Glutamatergic neuron (in vitro differentiated cells): ENCODE measurements at regions not wholly inside any gene's neighbourhood (a gene's known extent, or its start where the extent isn't known, plus 50 kb on each side); places are given as distances from the start of the nearest gene placed in this dataset.
A peak's percentile ranks its signal among the peaks of the same experiment; 100 is the strongest.

Experiments used
- DNase-seq: peaks from one replicate; pipeline ENCODE4 v3.0.0; 2022
- H3K27ac Mint-ChIP-seq: one replicate; pipeline ENCODE4 v1.8.0; 2020; ENCODE audit warnings: mild to moderate bottlenecking, mixed read lengths, inconsistent platforms; ENCODE audit not compliant: unreplicated experiment
- H3K27me3 Mint-ChIP-seq: one replicate; pipeline ENCODE4 v1.8.0; 2020; ENCODE audit warnings: mild to moderate bottlenecking, moderate library complexity, mixed read lengths, inconsistent platforms; ENCODE audit not compliant: unreplicated experiment
- H3K36me3 Mint-ChIP-seq: one replicate; pipeline ENCODE4 v1.8.0; 2020; ENCODE audit warnings: mild to moderate bottlenecking, mixed read lengths, inconsistent platforms; ENCODE audit not compliant: unreplicated experiment
- H3K4me1 Mint-ChIP-seq: one replicate; pipeline ENCODE4 v1.8.0; 2020; ENCODE audit warnings: mild to moderate bottlenecking, low read depth, mixed read lengths, inconsistent platforms; ENCODE audit not compliant: unreplicated experiment
- H3K4me3 Mint-ChIP-seq: one replicate; pipeline ENCODE4 v1.8.0; 2020; ENCODE audit warnings: mild to moderate bottlenecking, mixed read lengths, inconsistent platforms; ENCODE audit not compliant: unreplicated experiment
- H3K9me3 Mint-ChIP-seq: one replicate; pipeline ENCODE4 v1.8.0; 2020; ENCODE audit warnings: mild to moderate bottlenecking, moderate library complexity, mixed read lengths, inconsistent platforms; ENCODE audit not compliant: unreplicated experiment
- TF ChIP-seq, protein P1 (sequence below): fragments of 200-600 bp; sonication (generic); IDR thresholded peaks from one replicate; pipeline ENCODE4 v1.5.0; 2021; ENCODE audit not compliant: partially characterized antibody, unreplicated experiment

DNA sequence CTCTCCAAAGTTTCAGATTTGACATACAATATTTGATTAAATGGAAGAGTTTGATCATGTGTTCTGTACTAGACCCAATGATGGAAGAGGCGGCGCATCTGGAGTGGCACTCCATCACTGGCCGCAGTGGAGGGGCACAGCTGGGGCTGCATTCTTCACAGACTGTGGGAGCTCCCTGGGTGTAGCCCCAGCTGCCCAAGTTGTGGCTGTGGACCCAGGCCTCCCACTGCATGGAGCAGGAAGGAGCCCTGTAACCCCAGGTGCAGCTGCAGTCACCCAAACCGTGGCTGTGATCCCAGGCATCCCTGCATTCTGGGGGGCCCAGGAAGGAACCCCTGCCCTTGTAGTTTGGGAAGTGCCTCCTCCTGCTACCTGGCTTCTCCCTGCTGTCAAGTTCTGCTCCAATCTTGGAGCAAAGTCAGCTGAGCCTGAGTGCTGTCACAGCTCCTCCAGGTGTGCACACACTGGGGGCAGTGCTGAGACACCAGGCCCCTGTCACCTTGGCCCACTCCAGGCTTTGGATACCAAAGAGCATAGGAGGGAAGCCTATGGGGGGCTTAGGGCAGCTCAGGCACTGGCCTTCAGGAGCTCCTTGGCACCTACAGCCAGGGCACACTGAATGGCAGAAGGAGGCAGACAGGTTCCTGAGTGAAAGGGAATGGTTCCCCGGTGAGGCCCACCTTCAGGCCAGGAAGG lies 651.9 kb upstream of the BCHE start:
- no peaks in the 10 kb centered on the region for H3K36me3 Mint-ChIP-seq
- no peak overlapping the region for H3K27ac Mint-ChIP-seq
- no peak overlapping the region for H3K4me3 Mint-ChIP-seq
- H3K4me1 Mint-ChIP-seq: peaks cover 10% of the 10 kb centered on the region
- H3K9me3 Mint-ChIP-seq: no peaks in the 10 kb centered on the region
- TF ChIP-seq, protein P1, sequence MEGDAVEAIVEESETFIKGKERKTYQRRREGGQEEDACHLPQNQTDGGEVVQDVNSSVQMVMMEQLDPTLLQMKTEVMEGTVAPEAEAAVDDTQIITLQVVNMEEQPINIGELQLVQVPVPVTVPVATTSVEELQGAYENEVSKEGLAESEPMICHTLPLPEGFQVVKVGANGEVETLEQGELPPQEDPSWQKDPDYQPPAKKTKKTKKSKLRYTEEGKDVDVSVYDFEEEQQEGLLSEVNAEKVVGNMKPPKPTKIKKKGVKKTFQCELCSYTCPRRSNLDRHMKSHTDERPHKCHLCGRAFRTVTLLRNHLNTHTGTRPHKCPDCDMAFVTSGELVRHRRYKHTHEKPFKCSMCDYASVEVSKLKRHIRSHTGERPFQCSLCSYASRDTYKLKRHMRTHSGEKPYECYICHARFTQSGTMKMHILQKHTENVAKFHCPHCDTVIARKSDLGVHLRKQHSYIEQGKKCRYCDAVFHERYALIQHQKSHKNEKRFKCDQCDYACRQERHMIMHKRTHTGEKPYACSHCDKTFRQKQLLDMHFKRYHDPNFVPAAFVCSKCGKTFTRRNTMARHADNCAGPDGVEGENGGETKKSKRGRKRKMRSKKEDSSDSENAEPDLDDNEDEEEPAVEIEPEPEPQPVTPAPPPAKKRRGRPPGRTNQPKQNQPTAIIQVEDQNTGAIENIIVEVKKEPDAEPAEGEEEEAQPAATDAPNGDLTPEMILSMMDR: no peak
- DNase-seq: no peak
- peaks cover 2% of the 10 kb centered on the region for H3K27me3 Mint-ChIP-seq

DNA sequence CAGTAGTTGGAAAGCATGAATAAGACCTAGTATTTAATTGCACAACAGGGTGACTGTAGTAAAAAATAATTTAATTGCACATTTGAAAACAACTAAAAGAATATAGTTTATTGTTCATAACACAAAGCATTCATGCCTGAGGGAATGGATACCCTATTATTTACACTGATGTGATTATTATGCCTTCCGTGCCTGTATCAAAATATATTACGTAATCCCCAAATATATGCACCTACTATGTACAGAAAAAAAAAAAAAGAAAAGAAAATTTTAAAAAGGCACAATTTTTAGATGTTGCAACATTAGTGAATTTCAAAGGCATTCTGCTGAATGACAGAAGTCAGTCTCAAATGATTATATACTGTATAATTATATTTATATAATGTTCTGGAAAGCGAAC lies 647.2 kb upstream of the BCHE start:
- DNase-seq: no peak
- H3K4me3 Mint-ChIP-seq: peak overlapping the region; percentile 7
- peaks cover 3% of the 10 kb centered on the region for H3K27me3 Mint-ChIP-seq
- no peaks in the 10 kb centered on the region for H3K36me3 Mint-ChIP-seq
- no peak overlapping the region for H3K27ac Mint-ChIP-seq
- TF ChIP-seq, protein P1: no peak
- peaks cover 17% of the 10 kb centered on the region for H3K4me1 Mint-ChIP-seq
- peaks cover 5% of the 10 kb centered on the region for H3K9me3 Mint-ChIP-seq

DNA sequence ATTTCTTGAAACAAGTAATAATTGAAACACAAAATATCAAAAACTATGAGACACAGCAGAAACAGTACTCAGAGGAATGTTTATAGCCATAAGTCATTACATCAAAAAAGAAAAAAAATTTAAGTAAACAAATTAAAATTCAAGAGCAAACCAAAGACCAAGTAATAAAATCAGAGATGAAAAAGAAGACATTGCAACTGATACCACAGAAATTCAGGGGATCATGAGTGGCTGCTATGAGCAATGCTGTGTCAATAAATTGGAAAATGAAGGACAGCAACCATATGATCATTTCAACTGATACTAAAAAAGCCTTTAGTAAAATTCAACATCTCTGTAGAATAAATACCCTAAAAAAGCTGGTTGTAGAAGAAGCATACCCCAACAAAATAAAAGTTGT lies 644.1 kb upstream of the BCHE start:
- no peak overlapping the region for H3K27ac Mint-ChIP-seq
- DNase-seq: no peak
- TF ChIP-seq, protein P1: no peak

DNA sequence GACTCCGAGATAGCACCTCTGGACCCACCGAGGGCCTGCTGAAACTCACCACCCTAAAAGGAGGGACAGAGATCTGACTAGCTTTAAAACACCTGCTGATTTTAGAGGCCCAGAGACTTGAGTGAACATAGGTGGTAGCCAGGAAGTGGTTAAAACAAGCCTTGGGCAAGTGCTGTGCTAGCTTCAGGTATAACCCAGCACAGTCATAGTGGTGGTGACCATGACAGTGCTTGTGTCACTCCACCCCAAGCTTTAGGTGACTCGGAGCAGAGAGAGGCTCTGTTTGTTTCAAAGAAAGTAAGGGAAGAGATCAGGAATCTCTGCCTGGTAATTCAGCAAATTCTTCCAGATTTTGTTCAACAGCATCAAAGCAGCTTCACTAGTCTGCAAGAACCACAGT lies 641.1 kb upstream of the BCHE start:
- peaks cover 4% of the 10 kb centered on the region for H3K36me3 Mint-ChIP-seq
- peaks cover 7% of the 10 kb centered on the region for H3K9me3 Mint-ChIP-seq
- H3K27me3 Mint-ChIP-seq: no peaks in the 10 kb centered on the region
- no peak for DNase-seq
- H3K4me3 Mint-ChIP-seq: no peak overlapping the region
- peaks cover under 1% of the 10 kb centered on the region for H3K4me1 Mint-ChIP-seq
- TF ChIP-seq, protein P1: no peak
- no peak overlapping the region for H3K27ac Mint-ChIP-seq

More for the DNA sequence above, 644.1 kb upstream of the BCHE start:
- peaks cover 17% of the 10 kb centered on the region for H3K4me1 Mint-ChIP-seq
- H3K9me3 Mint-ChIP-seq: peaks cover 9% of the 10 kb centered on the region
- peaks cover 4% of the 10 kb centered on the region for H3K36me3 Mint-ChIP-seq
- H3K27me3 Mint-ChIP-seq: peaks cover 3% of the 10 kb centered on the region
- H3K4me3 Mint-ChIP-seq: no peak overlapping the region

DNA sequence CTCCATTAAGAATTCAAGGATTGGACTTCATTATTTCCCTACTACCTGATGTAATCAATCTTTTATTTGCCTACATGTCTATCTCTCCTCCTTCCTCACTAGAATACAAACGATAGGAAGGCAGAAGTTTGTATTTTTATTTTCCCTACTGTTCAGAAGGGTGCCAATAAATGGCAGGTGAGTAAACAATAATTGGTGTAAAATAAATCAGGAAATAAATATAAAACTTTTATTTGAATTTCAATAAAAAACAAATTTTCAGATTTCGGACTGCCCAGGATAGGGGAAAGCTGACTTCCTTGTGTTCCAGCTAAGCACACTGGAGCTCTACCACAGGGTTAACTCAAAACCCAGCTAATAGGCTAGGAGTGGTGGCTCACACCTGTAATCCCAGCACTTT lies 636.3 kb upstream of the BCHE start:
- Mint-ChIP-seq H3K36me3 (no peaks in the 10 kb centered on the region), H3K27ac (no peak overlapping the region), H3K4me1 (no peaks in the 10 kb centered on the region), H3K27me3 (no peaks in the 10 kb centered on the region), H3K9me3 (no peaks in the 10 kb centered on the region), H3K4me3 (no peak overlapping the region)
- no peak for DNase-seq
- TF ChIP-seq, protein P1: no peak
